AG10803 (cell line): ENCODE measurements at regions not wholly inside any gene's neighbourhood (a gene's known extent, or its start where the extent isn't known, plus 50 kb on each side); places are given as distances from the start of the nearest gene placed in this dataset.

Experiments
- DNase-seq: peaks from one replicate; pipeline ENCODE4 v3.0.0; 2010; ENCODE audit warnings: low read depth
- H3K4me3 ChIP-seq: 2 replicates; pipeline ENCODE4 v1.5.1; 2011; ENCODE audit warnings: mild to moderate bottlenecking, low read length, control low read depth
- CTCF ChIP-seq: conservative IDR thresholded peaks from 2 replicates; pipeline ENCODE4 v1.5.1; 2011; ENCODE audit warnings: mild to moderate bottlenecking, low read length, control low read depth, inconsistent platforms

- TF ChIP-seq CTCF, result no peak
- DNase-seq, result no peak
- no peak overlapping the region for H3K4me3 ChIP-seq
Measured at GRCh38 chr17:21523497-21524210, 147.5 kb downstream of the KCNJ12 start.

- H3K4me3 ChIP-seq, result no peak overlapping the region
- no peak for TF ChIP-seq CTCF
- DNase-seq, result no peak
Measured at GRCh38 chr17:21524211-21524591, 148.0 kb downstream of the KCNJ12 start.

- TF ChIP-seq CTCF, result no peak
- H3K4me3 ChIP-seq, result no peak overlapping the region
- no peak for DNase-seq
Measured at GRCh38 chr17:21525464-21526130, 149.4 kb downstream of the KCNJ12 start.

GRCh38 chr17:21528031-21528695 is 152.0 kb downstream of the KCNJ12 start:
- TF ChIP-seq CTCF, result no peak
- no peak overlapping the region for H3K4me3 ChIP-seq
- no peak for DNase-seq

GRCh38 chr17:21530311-21530710 is 154.2 kb downstream of the KCNJ12 start:
- DNase-seq, result no peak
- no peak for TF ChIP-seq CTCF
- no peak overlapping the region for H3K4me3 ChIP-seq

GRCh38 chr17:21530841-21531240 is 154.7 kb downstream of the KCNJ12 start:
- no peak for TF ChIP-seq CTCF
- no peak for DNase-seq
- no peak overlapping the region for H3K4me3 ChIP-seq
